ENCODE measurements at regions not wholly inside any gene's neighbourhood (a gene's known extent, or its start where the extent isn't known, plus 50 kb on each side); places are given as distances from the start of the nearest gene placed in this dataset.

GRCh38 chr5:130545291-130545690 is 619.8 kb downstream of the HINT1 start:
- DNase-seq (no peak), ATAC-seq (no peak)
- Histone ChIP-seq H3K27me3 (ENCODE audit: control insufficient read depth, insufficient read depth, low read length) (no peaks in the 10 kb centered on the region), H3K4me1 (ENCODE audit: control insufficient read depth, insufficient read depth, low read length) (no peaks in the 10 kb centered on the region), H3K36me3 (ENCODE audit: control insufficient read depth, insufficient read depth, low read length) (no peaks in the 10 kb centered on the region), H3K27ac (ENCODE audit: low read length) (no peak overlapping the region), H3K9me3 (ENCODE audit: control insufficient read depth, insufficient read depth, low read length) (peaks cover 9% of the 10 kb centered on the region), H3K4me3 (ENCODE audit: low read length) (no peak overlapping the region)
- Mint-ChIP-seq H3K27ac (no peak overlapping the region), H3K9me3 (peaks cover 15 to 18% of the 10 kb centered on the region in 2 donors), H3K4me3 (no peak overlapping the region), H3K4me1 (no peaks in the 10 kb centered on the region), H3K27me3 (ENCODE audit: low read depth in 2 of 2) (no peaks in the 10 kb centered on the region), H3K36me3 (peaks cover 9% of the 10 kb centered on the region)
- intact Hi-C loops (cut with micrococcal nuclease) = no loop called here
- 80% methylated on average over 1 of the region's 1 CpG for WGBS (ENCODE audit: insufficient coverage)
- no peak for TF ChIP-seq CTCF (IDR thresholded peaks at IDR 0.05)

GRCh38 chr5:130541617-130542221 is 623.3 kb downstream of the HINT1 start:
- 7% methylated on average over 1 of the region's 3 CpGs for WGBS (ENCODE audit: insufficient coverage)
- H3K4me1 ChIP-seq (ENCODE audit: control insufficient read depth, insufficient read depth, low read length) = no peaks in the 10 kb centered on the region
- no peaks in the 10 kb centered on the region for H3K27me3 ChIP-seq (ENCODE audit: control insufficient read depth, insufficient read depth, low read length)
- no peak for ATAC-seq
- Mint-ChIP-seq H3K4me3 (no peak overlapping the region), H3K9me3 (peaks cover 12 to 17% of the 10 kb centered on the region in 2 donors), H3K36me3 (peaks cover 9% of the 10 kb centered on the region), H3K4me1 (no peaks in the 10 kb centered on the region), H3K27me3 (ENCODE audit: low read depth in 2 of 2) (no peaks in the 10 kb centered on the region), H3K27ac (no peak overlapping the region)
- no peak overlapping the region for H3K27ac ChIP-seq (ENCODE audit: low read length)
- H3K9me3 ChIP-seq (ENCODE audit: control insufficient read depth, insufficient read depth, low read length) = peaks cover 9% of the 10 kb centered on the region
- DNase-seq = no peak
- no peak overlapping the region for H3K4me3 ChIP-seq (ENCODE audit: low read length)
- intact Hi-C loops (cut with micrococcal nuclease) = no loop called here
- H3K36me3 ChIP-seq (ENCODE audit: control insufficient read depth, insufficient read depth, low read length) = no peaks in the 10 kb centered on the region
- TF ChIP-seq CTCF (IDR thresholded peaks at IDR 0.05) = no peak

GRCh38 chr5:130536691-130537090 is 628.4 kb downstream of the HINT1 start:
- Mint-ChIP-seq H3K4me3 (no peak overlapping the region), H3K27me3 (ENCODE audit: low read depth in 2 of 2) (no peaks in the 10 kb centered on the region), H3K9me3 (peaks cover 11 to 14% of the 10 kb centered on the region in 2 donors), H3K4me1 (no peaks in the 10 kb centered on the region), H3K27ac (no peak overlapping the region), H3K36me3 (no peaks in the 10 kb centered on the region)
- Histone ChIP-seq H3K4me3 (ENCODE audit: low read length) (no peak overlapping the region), H3K27ac (ENCODE audit: low read length) (no peak overlapping the region), H3K36me3 (ENCODE audit: control insufficient read depth, insufficient read depth, low read length) (no peaks in the 10 kb centered on the region), H3K4me1 (ENCODE audit: control insufficient read depth, insufficient read depth, low read length) (no peaks in the 10 kb centered on the region), H3K9me3 (ENCODE audit: control insufficient read depth, insufficient read depth, low read length) (no peaks in the 10 kb centered on the region), H3K27me3 (ENCODE audit: control insufficient read depth, insufficient read depth, low read length) (no peaks in the 10 kb centered on the region)
- WGBS (ENCODE audit: insufficient coverage) = 78% methylated on average over 1 of the region's 1 CpG
- DNase-seq = no peak
- no peak for ATAC-seq
- intact Hi-C loops (cut with micrococcal nuclease) = no loop called here
- TF ChIP-seq CTCF (IDR thresholded peaks at IDR 0.05) = no peak

GRCh38 chr5:130532786-130533185 is 628.5 kb downstream of the CHSY3 start:
- H3K27ac Mint-ChIP-seq = no peak overlapping the region
- H3K9me3 Mint-ChIP-seq = peaks cover 10 to 13% of the 10 kb centered on the region in 2 donors
- H3K36me3 Mint-ChIP-seq = no peaks in the 10 kb centered on the region
- Histone ChIP-seq H3K4me1 (ENCODE audit: control insufficient read depth, insufficient read depth, low read length) (no peaks in the 10 kb centered on the region), H3K4me3 (ENCODE audit: low read length) (no peak overlapping the region), H3K9me3 (ENCODE audit: control insufficient read depth, insufficient read depth, low read length) (no peaks in the 10 kb centered on the region), H3K27ac (ENCODE audit: low read length) (no peak overlapping the region), H3K27me3 (ENCODE audit: control insufficient read depth, insufficient read depth, low read length) (no peaks in the 10 kb centered on the region), H3K36me3 (ENCODE audit: control insufficient read depth, insufficient read depth, low read length) (no peaks in the 10 kb centered on the region)
- DNase-seq (no peak), ATAC-seq (no peak)
- H3K4me1 Mint-ChIP-seq = no peaks in the 10 kb centered on the region
- no peak overlapping the region for H3K4me3 Mint-ChIP-seq
- intact Hi-C loops (cut with micrococcal nuclease) = no loop called here
- H3K27me3 Mint-ChIP-seq (ENCODE audit: low read depth in 2 of 2) = no peaks in the 10 kb centered on the region
- TF ChIP-seq CTCF (IDR thresholded peaks at IDR 0.05) = no peak

All from natural killer cell (primary cell).